Esophagus muscularis mucosa (tissue), 4 donors: ENCODE measurements at regions not wholly inside any gene's neighbourhood (a gene's known extent, or its start where the extent isn't known, plus 50 kb on each side); places are given as distances from the start of the nearest gene placed in this dataset.

Source experiments
- DNase-seq: peaks from one replicate; pipeline ENCODE4 v3.0.0-alpha.2; 2017; ENCODE audit errors: extremely low spot score
- H3K27ac ChIP-seq, 4 donors: fragments of 200-600 bp; sonication (generic); replicated peaks in 1 of 4; 1 replicate in 3 of 4; 2 replicates in 1 of 4; pipeline ENCODE4 v1.5.1; 2016 to 2019; ENCODE audit warnings: mild to moderate bottlenecking in 1 of 4
- H3K27me3 ChIP-seq, 4 donors: fragments of 200-600 bp; sonication (generic); one replicate each; pipeline versions ENCODE4 v1.5.1 to v1.6.0; 2016 to 2019
- H3K36me3 ChIP-seq, 4 donors: fragments of 200-600 bp; sonication (generic); one replicate each; pipeline ENCODE4 v1.5.1; 2016 to 2019
- H3K4me1 ChIP-seq, 4 donors: fragments of 200-600 bp; sonication (generic); one replicate each; pipeline ENCODE4 v1.5.1; 2016 to 2019
- H3K4me3 ChIP-seq, 4 donors: fragments of 200-600 bp; sonication (generic); 1 replicate in 2 of 4; 2 replicates in 2 of 4; pipeline ENCODE4 v1.5.1; 2016 to 2019; ENCODE audit warnings: mild to moderate bottlenecking in 4 of 4, moderate library complexity in 1 of 4
- H3K9me3 ChIP-seq, 4 donors: fragments of 200-600 bp; sonication (generic); 1 replicate in 3 of 4; 2 replicates in 1 of 4; pipeline ENCODE4 v1.5.1; 2016 to 2019
- EP300 ChIP-seq: sonication (generic); formaldehyde crosslinking; IDR thresholded peaks from one replicate; pipeline ENCODE4 v1.6.1; 2017; ENCODE audit warnings: antibody characterized with exemption
- POLR2A ChIP-seq: fragments of 450-650 bp; IDR thresholded peaks from one replicate; pipeline ENCODE4 v1.6.1; 2017; ENCODE audit warnings: antibody characterized with exemption, moderate library complexity, mild to moderate bottlenecking, low read depth
- POLR2AphosphoS5 ChIP-seq, 2 donors: sonication (generic); formaldehyde crosslinking; IDR thresholded peaks; one replicate each; pipeline ENCODE4 v1.6.1; 2017; ENCODE audit warnings: antibody characterized with exemption in 2 of 2
- WGBS: methylation state at CpG from one replicate; pipeline ENCODE4 v1.1.5; 2018; 5-methylcytosine and 5-hydroxymethylcytosine counted together
- intact Hi-C: fragments of 100-400 bp; cut with DNase I; formaldehyde crosslinking; loops from one replicate; pipeline ENCODE4 v1.15.1; 2023
- TF ChIP-seq, protein P1 (sequence below), 3 experiments: fragments of 200-600 bp in 2 of 3; fragments of 450-650 bp in 1 of 3; sonication (generic) in 2 of 3; IDR thresholded peaks; one replicate each; pipeline ENCODE4 v1.5.1; 2017 to 2019; ENCODE audit warnings: antibody characterized with exemption in 3 of 3, mild to moderate bottlenecking in 2 of 3, moderate library complexity in 1 of 3

DNA sequence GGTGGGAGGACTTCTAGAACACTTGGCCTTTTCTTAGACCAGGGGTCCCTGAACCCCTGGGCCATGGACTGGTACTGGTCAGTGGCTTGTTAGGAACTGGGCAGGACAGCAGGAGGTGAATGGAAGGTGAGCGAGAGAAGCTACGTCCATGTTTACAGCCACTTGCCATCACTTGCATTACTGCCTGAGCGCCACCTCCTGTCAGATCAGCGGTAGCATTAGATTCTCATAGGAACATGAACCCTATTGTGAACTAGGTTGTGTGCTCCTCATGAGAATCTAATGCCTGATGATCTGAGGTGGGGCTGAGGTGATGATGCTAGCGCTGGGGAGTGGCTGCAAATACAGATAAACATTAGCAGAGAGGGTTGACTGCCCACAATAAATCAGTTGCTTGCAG lies 100.9 kb upstream of the IGFBP7 start:
- WGBS, result 97% methylated on average over 5 of the region's 5 CpGs
- no peak overlapping the region for H3K4me3 ChIP-seq
- H3K27me3 ChIP-seq, result no peaks in the 10 kb centered on the region
- no peak for DNase-seq
- intact Hi-C loops, result no loop called here
- no peaks in the 10 kb centered on the region for H3K4me1 ChIP-seq
- TF ChIP-seq, protein P1, sequence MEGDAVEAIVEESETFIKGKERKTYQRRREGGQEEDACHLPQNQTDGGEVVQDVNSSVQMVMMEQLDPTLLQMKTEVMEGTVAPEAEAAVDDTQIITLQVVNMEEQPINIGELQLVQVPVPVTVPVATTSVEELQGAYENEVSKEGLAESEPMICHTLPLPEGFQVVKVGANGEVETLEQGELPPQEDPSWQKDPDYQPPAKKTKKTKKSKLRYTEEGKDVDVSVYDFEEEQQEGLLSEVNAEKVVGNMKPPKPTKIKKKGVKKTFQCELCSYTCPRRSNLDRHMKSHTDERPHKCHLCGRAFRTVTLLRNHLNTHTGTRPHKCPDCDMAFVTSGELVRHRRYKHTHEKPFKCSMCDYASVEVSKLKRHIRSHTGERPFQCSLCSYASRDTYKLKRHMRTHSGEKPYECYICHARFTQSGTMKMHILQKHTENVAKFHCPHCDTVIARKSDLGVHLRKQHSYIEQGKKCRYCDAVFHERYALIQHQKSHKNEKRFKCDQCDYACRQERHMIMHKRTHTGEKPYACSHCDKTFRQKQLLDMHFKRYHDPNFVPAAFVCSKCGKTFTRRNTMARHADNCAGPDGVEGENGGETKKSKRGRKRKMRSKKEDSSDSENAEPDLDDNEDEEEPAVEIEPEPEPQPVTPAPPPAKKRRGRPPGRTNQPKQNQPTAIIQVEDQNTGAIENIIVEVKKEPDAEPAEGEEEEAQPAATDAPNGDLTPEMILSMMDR (IDR thresholded peaks at IDR 0.05), result no peak
- no peak overlapping the region for H3K27ac ChIP-seq
- no peaks in the 10 kb centered on the region for H3K36me3 ChIP-seq
- no peaks in the 10 kb centered on the region for H3K9me3 ChIP-seq

DNA sequence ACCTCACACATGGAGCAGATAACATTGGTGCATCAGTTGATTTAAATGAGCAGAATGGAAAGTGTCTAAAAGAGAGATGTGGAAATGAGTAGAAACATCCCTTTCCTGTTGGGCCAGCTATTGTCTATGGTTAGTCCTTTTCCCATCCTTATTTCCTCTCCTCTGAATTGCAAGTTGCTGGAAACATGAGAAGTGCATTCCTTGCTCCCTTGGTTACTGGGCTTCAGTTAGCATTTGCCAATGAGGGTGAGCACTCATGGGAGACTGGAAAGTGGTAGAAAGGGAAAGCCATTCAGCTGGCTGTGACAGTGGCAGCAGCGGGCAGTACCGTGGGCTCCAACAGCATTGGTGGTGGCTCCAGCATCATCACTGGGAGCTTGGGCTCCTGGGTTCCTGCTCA lies 96.0 kb upstream of the IGFBP7 start:
- Histone ChIP-seq H3K9me3 (no peaks in the 10 kb centered on the region), H3K4me3 (no peak overlapping the region), H3K4me1 (no peaks in the 10 kb centered on the region), H3K27me3 (no peaks in the 10 kb centered on the region), H3K27ac (no peak overlapping the region), H3K36me3 (no peaks in the 10 kb centered on the region)
- WGBS, result 88% methylated on average over 2 of the region's 2 CpGs
- TF ChIP-seq POLR2A, result no peak
- no peak for TF ChIP-seq POLR2AphosphoS5 (IDR thresholded peaks at IDR 0.05)
- no peak for TF ChIP-seq EP300
- TF ChIP-seq, protein P1 (IDR thresholded peaks at IDR 0.05), result no peak
- DNase-seq, result no peak
- intact Hi-C loops, result no loop called here

DNA sequence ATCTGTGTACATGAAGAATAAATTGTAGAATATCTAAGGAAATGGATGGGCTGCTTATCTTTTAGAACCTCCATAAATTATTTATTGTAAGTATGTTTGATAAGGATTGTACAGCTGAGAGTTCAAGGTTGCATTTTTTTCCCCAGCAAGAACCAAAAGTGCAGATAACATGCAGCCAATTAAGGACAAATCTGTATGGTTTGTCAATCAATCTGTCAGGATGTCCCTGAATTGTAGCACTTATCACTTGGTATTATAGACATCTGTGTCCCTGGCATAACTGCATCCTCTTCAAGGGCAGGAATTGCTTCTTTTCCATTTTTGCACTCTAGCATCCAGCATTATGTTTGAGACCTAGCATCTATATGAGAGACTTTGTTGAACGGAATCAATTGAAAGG lies 95.4 kb upstream of the IGFBP7 start:
- Histone ChIP-seq H3K36me3 (no peaks in the 10 kb centered on the region), H3K4me1 (no peaks in the 10 kb centered on the region), H3K27ac (no peak overlapping the region), H3K4me3 (no peak overlapping the region), H3K27me3 (no peaks in the 10 kb centered on the region), H3K9me3 (no peaks in the 10 kb centered on the region)
- no peak for TF ChIP-seq POLR2AphosphoS5 (IDR thresholded peaks at IDR 0.05)
- TF ChIP-seq EP300, result no peak
- TF ChIP-seq POLR2A, result no peak
- TF ChIP-seq, protein P1 (IDR thresholded peaks at IDR 0.05), result no peak
- 90% methylated on average over 1 of the region's 1 CpG for WGBS
- intact Hi-C loops, result no loop called here
- DNase-seq, result no peak

DNA sequence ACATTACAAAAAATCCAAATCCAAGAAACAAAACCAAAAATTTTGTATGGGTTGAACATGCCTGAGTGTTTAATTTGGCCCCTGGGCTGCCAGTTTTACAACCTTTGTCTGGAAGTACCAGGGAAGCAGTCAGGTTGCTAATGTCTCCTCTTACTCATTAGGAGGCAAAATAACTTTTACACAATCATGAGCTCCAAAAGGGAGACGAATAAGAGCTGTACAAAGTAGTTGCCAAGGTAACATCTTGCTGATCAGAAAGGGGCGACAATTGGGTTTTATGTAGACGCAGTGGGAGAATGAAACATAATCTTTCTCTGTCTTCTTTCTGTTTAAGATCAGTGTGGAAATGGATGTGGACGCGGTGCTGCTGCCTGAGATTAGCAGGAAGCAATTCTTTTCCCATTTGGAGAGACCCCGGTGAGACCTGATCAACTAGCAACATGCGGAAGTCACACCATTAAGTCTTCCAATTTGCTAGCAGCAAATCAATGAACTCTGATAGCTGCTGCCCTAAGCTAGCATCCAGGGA lies 90.7 kb upstream of the IGFBP7 start:
- 54% methylated on average over 7 of the region's 7 CpGs for WGBS
- H3K27ac ChIP-seq, result no peak overlapping the region
- TF ChIP-seq POLR2A (no peak), POLR2AphosphoS5 (IDR thresholded peaks at IDR 0.05) (no peak), EP300 (no peak)
- TF ChIP-seq, protein P1 (IDR thresholded peaks at IDR 0.05), result no peak
- intact Hi-C loops, result no loop called here
- no peaks in the 10 kb centered on the region for H3K27me3 ChIP-seq
- H3K9me3 ChIP-seq, result no peaks in the 10 kb centered on the region
- H3K36me3 ChIP-seq, result no peaks in the 10 kb centered on the region
- peak; percentile 47 for DNase-seq
- no peak overlapping the region for H3K4me3 ChIP-seq
- no peaks in the 10 kb centered on the region for H3K4me1 ChIP-seq

DNA sequence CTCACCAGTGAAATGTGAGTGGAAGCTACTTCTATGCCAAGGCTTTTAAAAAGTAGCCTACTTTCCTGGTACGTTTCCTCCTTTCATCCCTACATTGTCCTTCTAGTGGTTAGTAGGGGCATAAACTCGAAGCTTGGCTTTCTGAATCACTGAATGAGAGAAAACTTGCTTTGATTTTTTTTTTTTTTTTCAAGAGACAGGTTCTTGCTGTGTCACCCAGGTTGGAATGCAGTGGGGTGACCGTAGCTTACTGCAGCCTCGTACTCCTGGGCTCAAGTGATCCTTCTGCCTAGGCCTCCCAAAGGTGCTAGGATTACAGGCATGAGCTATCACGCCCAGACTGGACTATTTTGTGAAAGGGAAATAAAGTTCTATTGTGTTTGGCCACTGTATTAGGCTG lies 89.1 kb upstream of the IGFBP7 start:
- Histone ChIP-seq H3K27me3 (peaks cover 0 to 6% (median 0%) of the 10 kb centered on the region in 4 donors), H3K4me1 (no peaks in the 10 kb centered on the region), H3K9me3 (no peaks in the 10 kb centered on the region), H3K36me3 (no peaks in the 10 kb centered on the region), H3K27ac (no peak overlapping the region), H3K4me3 (no peak overlapping the region)
- intact Hi-C loops, result no loop called here
- WGBS, result 91% methylated on average over 5 of the region's 5 CpGs
- DNase-seq, result no peak
- TF ChIP-seq EP300, result no peak
